ENCODE measurements at regions not wholly inside any gene's neighbourhood (a gene's known extent, or its start where the extent isn't known, plus 50 kb on each side); places are given as distances from the start of the nearest gene placed in this dataset.
"Not testable (repeated sequence)": the region's sequence is repeated elsewhere in the genome, so short reads cannot be mapped to it uniquely, and the experiment has no call there.

GRCh38 chr3:20240154-20240883 is 54.3 kb upstream of the SGO1 start:
- Histone ChIP-seq H3K9ac (ENCODE audit: insufficient read depth, low read length, poor library complexity, severe bottlenecking) (no peak overlapping the region), H3K4me3 (replicated peaks in 1 of 3; ENCODE audit: low read depth in 2 of 3, low read length in 3 of 3) (no peak overlapping the region), H3K4me1 (ENCODE audit: control insufficient read depth in 1 of 2, insufficient read depth in 2 of 2, low read length in 2 of 2) (no peaks in the 10 kb centered on the region), H3K36me3 (replicated peaks in 1 of 2; ENCODE audit: control insufficient read depth in 1 of 2, insufficient read depth in 2 of 2, low read length in 2 of 2) (no peaks in the 10 kb centered on the region), H3K79me2 (ENCODE audit: insufficient read depth, low read length) (no peaks in the 10 kb centered on the region), H4K20me1 (ENCODE audit: insufficient read depth, low read length) (no peaks in the 10 kb centered on the region), H3K9me3 (replicated peaks in 1 of 2; ENCODE audit: control insufficient read depth in 1 of 2, insufficient read depth in 1 of 2, low read length in 2 of 2) (peaks cover 0 to 12% of the 10 kb centered on the region in 2 donors), H3K4me2 (replicated peaks; ENCODE audit: extremely low read depth, low read length, poor library complexity, severe bottlenecking) (no peak overlapping the region), H2AFZ (ENCODE audit: insufficient read depth, low read depth, low read length, poor library complexity, severe bottlenecking) (no peak overlapping the region), H3K27ac (ENCODE audit: low read depth in 1 of 2, low read length in 2 of 2) (no peak overlapping the region), H3K27me3 (ENCODE audit: control insufficient read depth in 2 of 2, insufficient read depth in 2 of 2, low read length in 2 of 2) (no peaks in the 10 kb centered on the region)
- no peak overlapping the region for H3K27ac Mint-ChIP-seq
- intact Hi-C loops (cut with micrococcal nuclease): no loop called here
- no peaks in the 10 kb centered on the region for H3K36me3 Mint-ChIP-seq
- no peaks in the 10 kb centered on the region for H3K4me1 Mint-ChIP-seq
- 91% methylated on average over 2 of the region's 2 CpGs for WGBS (ENCODE audit: insufficient coverage)
- no peak for TF ChIP-seq CTCF (IDR thresholded peaks at IDR 0.05)
- peaks cover 0 to 2% (median 0%) of the 10 kb centered on the region in 3 donors for H3K27me3 Mint-ChIP-seq (ENCODE audit: low read depth in 3 of 3)
- peaks cover 2 to 11% (median 6%) of the 10 kb centered on the region in 7 donors for H3K9me3 Mint-ChIP-seq
- DNase-seq: no peak
- no peak overlapping the region for H3K4me3 Mint-ChIP-seq

- H3K9ac ChIP-seq (ENCODE audit: insufficient read depth, low read length, poor library complexity, severe bottlenecking); H3K36me3 ChIP-seq (replicated peaks in 1 of 2; ENCODE audit: control insufficient read depth in 1 of 2, insufficient read depth in 2 of 2, low read length in 2 of 2); H3K9me3 Mint-ChIP-seq; H4K20me1 ChIP-seq (ENCODE audit: insufficient read depth, low read length); DNase-seq; H3K27me3 Mint-ChIP-seq (ENCODE audit: low read depth in 3 of 3); H3K27me3 ChIP-seq (ENCODE audit: control insufficient read depth in 2 of 2, insufficient read depth in 2 of 2, low read length in 2 of 2); H3K27ac ChIP-seq (ENCODE audit: low read depth in 1 of 2, low read length in 2 of 2); H3K36me3 Mint-ChIP-seq; H3K79me2 ChIP-seq (ENCODE audit: insufficient read depth, low read length); H3K4me3 Mint-ChIP-seq; H3K4me3 ChIP-seq (replicated peaks in 1 of 3; ENCODE audit: low read depth in 2 of 3, low read length in 3 of 3); H3K27ac Mint-ChIP-seq; H2AFZ ChIP-seq (ENCODE audit: insufficient read depth, low read depth, low read length, poor library complexity, severe bottlenecking); H3K4me1 ChIP-seq (ENCODE audit: control insufficient read depth in 1 of 2, insufficient read depth in 2 of 2, low read length in 2 of 2); H3K4me2 ChIP-seq (replicated peaks; ENCODE audit: extremely low read depth, low read length, poor library complexity, severe bottlenecking); intact Hi-C loops (cut with micrococcal nuclease); H3K4me1 Mint-ChIP-seq: not testable (repeated sequence)
- WGBS (ENCODE audit: insufficient coverage): no CpG with 5 or more reads among the region's 3 CpGs
- peaks cover 0 to 12% of the 10 kb centered on the region in 2 donors for H3K9me3 ChIP-seq (replicated peaks in 1 of 2; ENCODE audit: control insufficient read depth in 1 of 2, insufficient read depth in 1 of 2, low read length in 2 of 2)
These were observed 52.2 kb upstream of the SGO1 start for GRCh38 chr3:20238199-20238598.

All from CD14-positive monocyte (primary cell).